Breast epithelium (tissue), 3 donors: ENCODE measurements at regions not wholly inside any gene's neighbourhood (a gene's known extent, or its start where the extent isn't known, plus 50 kb on each side); places are given as distances from the start of the nearest gene placed in this dataset.

Experiments
- POLR2AphosphoS5 ChIP-seq, 3 donors: sonication (generic); formaldehyde crosslinking; IDR thresholded peaks; one replicate each; pipeline ENCODE4 v1.6.1; 2017; ENCODE audit warnings: antibody characterized with exemption in 3 of 3
- TF ChIP-seq, protein P1 (sequence below), 3 donors: fragments of 450-650 bp; IDR thresholded peaks; one replicate each; pipeline ENCODE4 v1.5.1; 2016 to 2017; ENCODE audit warnings: antibody characterized with exemption in 3 of 3, mild to moderate bottlenecking in 3 of 3, moderate library complexity in 3 of 3

- TF ChIP-seq, protein P1, sequence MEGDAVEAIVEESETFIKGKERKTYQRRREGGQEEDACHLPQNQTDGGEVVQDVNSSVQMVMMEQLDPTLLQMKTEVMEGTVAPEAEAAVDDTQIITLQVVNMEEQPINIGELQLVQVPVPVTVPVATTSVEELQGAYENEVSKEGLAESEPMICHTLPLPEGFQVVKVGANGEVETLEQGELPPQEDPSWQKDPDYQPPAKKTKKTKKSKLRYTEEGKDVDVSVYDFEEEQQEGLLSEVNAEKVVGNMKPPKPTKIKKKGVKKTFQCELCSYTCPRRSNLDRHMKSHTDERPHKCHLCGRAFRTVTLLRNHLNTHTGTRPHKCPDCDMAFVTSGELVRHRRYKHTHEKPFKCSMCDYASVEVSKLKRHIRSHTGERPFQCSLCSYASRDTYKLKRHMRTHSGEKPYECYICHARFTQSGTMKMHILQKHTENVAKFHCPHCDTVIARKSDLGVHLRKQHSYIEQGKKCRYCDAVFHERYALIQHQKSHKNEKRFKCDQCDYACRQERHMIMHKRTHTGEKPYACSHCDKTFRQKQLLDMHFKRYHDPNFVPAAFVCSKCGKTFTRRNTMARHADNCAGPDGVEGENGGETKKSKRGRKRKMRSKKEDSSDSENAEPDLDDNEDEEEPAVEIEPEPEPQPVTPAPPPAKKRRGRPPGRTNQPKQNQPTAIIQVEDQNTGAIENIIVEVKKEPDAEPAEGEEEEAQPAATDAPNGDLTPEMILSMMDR (IDR thresholded peaks at IDR 0.05), result no peak
- no peak for TF ChIP-seq POLR2AphosphoS5 (IDR thresholded peaks at IDR 0.05)
Measured at GRCh38 chr3:107092121-107092520, 285.1 kb upstream of the CCDC54 start.
